ENCODE measurements at regions not wholly inside any gene's neighbourhood (a gene's known extent, or its start where the extent isn't known, plus 50 kb on each side); places are given as distances from the start of the nearest gene placed in this dataset.

DNA sequence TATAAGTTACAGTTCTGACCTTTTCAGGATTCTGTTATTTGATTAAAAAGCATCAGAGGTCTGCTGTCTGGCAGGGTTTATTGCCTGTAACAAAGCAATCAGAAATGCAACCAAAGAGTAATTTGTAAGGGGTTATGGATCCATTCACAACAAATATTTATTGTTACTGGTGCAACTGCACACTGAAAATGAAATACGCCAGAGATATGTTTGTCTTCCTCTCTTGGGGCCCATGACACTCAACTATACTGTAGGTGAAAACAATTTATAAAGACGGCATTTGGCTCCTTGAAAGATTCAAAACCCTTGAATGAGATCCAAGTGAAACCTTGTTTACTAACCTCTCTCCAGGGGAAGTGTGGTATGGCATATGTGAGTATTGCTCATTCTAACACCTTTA is 452.2 kb downstream of the MBD2 start:
- FAIRE-seq, result no peak
- no peak for DNase-seq (ENCODE audit: extremely low spot score, insufficient read length, low read depth)

DNA sequence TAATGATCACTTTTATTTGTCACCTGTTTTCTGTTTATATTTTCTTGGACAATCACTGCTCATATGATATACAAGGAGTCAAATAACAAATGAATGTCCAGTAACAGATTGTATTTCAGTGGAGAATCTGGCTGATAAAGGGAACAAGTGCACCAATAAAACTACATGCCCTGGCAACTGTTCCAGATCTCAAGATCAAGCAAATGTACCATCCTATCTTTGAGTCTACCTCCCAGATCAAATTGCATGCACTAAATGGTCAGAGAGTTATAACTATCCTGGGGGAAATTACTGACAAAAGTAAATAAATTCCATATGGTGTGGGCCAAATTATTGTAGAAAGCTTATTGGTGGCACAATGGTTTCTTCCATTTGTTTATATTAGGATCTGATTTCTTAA is 452.8 kb downstream of the MBD2 start:
- FAIRE-seq, result no peak
- DNase-seq (ENCODE audit: extremely low spot score, insufficient read length, low read depth), result no peak

DNA sequence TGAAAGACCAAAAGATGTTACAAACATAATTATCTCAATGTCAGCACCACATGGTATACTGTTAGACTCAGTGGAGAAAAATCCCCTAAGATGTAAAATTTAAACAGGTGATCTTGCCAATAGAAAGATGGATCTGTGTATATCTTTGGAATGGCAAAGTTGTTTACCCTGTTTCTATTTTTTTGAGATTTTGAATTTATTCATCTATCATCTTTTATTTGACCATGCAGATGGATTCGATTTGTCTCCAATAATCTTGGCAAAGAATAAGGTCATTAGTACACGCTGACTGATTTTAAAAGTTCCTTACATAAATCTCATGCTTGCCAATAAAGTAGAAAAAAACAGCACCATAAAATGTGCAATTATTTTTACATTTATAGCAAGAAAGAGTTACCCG is 459.3 kb downstream of the MBD2 start:
- FAIRE-seq, result no peak

GRCh38 chr18:53764086-53764485 is 460.4 kb downstream of the MBD2 start:
- DNase-seq (ENCODE audit: extremely low spot score, insufficient read length, low read depth) (no peak), FAIRE-seq (no peak)

More for the DNA sequence above, 459.3 kb downstream of the MBD2 start:
- no peak for DNase-seq (ENCODE audit: extremely low spot score, insufficient read length, low read depth)

- DNase-seq (ENCODE audit: extremely low spot score, insufficient read length, low read depth) (no peak), FAIRE-seq (no peak)
Measured at GRCh38 chr18:53757328-53757727, 467.1 kb downstream of the MBD2 start.

GRCh38 chr18:53756610-53756972 is 467.9 kb downstream of the MBD2 start:
- FAIRE-seq, result no peak

DNA sequence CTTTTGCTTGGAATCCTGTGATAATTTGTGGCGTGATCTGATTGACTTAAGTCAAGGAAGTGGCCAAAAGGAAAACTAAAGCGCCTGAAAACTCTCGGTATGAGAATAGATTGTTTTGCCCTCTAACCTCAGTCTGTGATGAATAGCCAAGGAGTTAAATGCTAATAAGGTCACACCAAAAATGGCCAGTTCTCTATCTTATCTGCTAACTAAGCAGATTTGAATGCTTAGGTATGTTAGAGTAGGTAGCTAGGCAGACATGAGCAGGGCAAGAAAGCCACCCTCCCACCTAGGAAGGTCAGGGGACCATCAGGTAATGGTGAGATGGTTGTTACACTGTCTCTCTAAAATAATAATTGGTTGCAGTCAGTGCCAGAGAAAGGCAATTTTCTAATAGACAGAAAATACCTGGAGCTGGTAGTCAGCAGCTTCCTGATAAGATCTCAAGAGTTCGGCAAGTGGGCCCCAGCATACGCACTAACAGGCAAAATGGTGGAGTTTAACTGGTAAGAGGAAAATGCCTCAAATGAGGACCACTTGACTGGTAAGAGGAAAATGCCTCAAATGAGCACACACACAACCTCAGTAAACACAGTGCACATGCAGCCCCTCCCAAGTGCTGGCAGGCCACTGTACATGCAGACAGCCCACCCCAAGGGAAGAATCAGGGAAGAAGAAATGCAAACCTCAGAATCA is 468.4 kb downstream of the MBD2 start:
- FAIRE-seq (no peak), DNase-seq (ENCODE audit: extremely low spot score, insufficient read length, low read depth) (no peak)

More at GRCh38 chr18:53756610-53756972, 467.9 kb downstream of the MBD2 start:
- no peak for DNase-seq (ENCODE audit: extremely low spot score, insufficient read length, low read depth)

DNA sequence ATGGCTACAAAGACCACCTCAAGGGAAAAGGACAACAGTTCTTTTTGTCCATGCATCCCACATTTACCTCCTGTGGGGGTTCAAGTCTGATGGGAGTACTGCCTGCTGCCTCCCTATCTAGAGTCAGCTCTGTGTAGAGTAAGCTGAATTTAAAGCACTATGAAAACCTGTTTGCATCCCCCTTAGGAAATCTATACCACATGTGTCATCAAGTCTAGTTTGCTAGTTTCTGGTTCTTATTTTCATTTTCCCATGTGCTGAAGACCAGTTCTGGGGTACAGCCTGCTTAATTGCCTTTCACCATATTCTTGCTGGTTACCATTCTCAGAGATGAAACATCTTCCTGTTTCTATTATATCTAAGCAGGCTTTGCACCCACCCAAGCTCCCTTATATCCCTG is 470.3 kb downstream of the MBD2 start:
- FAIRE-seq, result no peak
- no peak for DNase-seq (ENCODE audit: extremely low spot score, insufficient read length, low read depth)

DNA sequence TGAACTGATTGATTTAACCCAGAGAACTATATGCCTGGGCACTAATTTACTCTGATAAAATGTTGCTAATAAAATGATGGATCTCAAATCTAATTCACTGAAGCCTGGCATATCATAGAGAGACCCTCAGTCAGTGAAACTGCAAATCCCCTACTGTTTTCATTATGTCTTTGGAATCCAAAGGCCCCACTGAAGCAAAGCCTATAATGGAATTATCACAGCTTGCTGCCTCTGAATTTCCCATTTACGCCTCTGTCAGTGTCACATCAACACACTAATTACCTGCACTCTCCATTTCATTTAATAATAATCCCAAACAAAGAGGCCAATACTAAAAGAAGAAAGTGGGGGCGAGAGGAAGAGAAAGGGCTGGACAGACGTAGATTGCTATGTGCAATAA is 470.9 kb downstream of the MBD2 start:
- FAIRE-seq (no peak), DNase-seq (ENCODE audit: extremely low spot score, insufficient read length, low read depth) (no peak)

DNA sequence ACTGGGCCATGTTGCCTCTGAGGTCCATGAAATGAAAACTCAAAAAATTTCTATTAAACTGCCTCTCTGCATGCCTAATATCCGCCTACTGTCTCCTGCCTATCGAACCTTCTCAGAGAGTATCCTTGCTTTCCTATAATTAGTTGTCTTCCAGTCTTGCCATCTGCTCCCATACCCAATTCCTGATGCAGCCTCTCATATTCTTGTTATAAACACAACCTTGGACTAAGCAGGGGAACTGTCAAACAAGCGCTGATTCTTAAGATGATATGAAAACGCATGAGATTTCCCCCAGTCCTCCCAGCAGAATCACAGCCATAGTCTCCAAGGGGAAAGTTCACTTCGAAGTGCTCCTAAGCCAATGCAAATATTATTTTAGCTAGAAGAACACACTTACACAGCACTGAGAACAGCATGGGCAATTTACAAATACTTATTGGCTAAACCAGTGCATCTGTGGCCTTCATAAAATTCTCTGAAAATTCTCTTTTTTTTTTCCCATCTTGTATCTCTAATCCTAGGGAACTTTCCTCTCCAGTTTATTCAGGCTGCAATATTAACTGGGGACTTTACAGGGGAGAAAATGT is 471.6 kb downstream of the MBD2 start:
- no peak for DNase-seq (ENCODE audit: extremely low spot score, insufficient read length, low read depth)
- no peak for FAIRE-seq

- FAIRE-seq, result no peak
- DNase-seq (ENCODE audit: extremely low spot score, insufficient read length, low read depth), result no peak
Measured at GRCh38 chr18:53749766-53750165, 474.7 kb downstream of the MBD2 start.

- no peak for DNase-seq (ENCODE audit: extremely low spot score, insufficient read length, low read depth)
- no peak for FAIRE-seq
Measured at GRCh38 chr18:53747663-53748160, 476.8 kb downstream of the MBD2 start.

DNA sequence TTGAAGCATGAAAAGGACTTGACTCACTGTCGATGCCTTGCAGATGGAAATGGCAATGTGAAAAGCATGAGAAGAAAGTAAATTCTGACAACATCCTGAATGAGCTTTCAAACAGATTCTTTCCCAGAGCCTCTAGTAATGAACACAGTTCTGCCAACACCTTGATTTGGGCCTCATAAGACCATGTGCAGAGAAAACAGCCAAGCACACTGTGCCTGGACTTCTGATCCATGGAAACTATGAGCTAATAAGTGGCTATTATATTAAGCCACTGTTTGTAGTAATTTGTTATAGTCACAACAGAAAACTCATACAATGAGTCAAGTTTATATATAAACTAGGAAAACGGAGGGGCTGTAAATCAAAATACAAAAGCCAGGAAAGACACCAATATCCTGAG is 477.3 kb downstream of the MBD2 start:
- FAIRE-seq, result no peak
- DNase-seq (ENCODE audit: extremely low spot score, insufficient read length, low read depth), result no peak

GRCh38 chr18:53745986-53746385 is 478.5 kb downstream of the MBD2 start:
- DNase-seq (ENCODE audit: extremely low spot score, insufficient read length, low read depth) (no peak), FAIRE-seq (no peak)

DNA sequence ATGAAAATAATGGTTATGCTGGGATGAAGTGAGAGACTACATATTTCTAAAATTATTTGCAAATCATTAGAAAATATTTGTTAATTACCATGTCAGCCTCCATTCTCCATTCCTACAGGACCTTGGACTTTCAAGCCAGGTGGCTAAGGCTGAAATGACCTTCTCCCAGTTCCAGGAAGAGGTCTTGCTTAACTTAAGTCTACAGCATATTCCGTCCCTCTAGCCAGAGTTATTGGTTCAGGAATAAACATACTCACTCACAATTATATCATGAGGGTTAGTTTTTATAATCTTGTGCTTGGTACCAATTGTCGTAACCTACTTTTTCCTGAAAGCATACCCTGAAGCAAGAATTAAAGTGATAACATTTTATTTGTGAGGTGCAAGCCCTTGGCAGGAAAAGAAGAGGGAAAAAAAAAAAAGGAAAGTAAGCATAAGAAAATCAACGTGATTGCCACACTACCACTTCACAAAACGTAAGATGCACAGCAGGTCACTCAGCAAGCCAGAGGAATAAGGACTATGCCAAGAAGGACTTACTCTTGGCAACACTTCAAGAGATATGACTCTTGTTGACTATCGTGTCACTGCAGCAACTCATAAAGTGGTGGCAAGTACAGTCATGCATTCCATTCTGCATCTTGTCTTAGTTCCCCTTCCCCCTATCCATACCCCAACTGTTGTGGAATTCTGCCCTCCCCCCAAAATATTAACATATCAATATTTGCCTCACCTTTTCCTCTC is 479.1 kb downstream of the MBD2 start:
- FAIRE-seq (no peak), DNase-seq (ENCODE audit: extremely low spot score, insufficient read length, low read depth) (no peak)

- DNase-seq (ENCODE audit: extremely low spot score, insufficient read length, low read depth) (no peak), FAIRE-seq (no peak)
Measured at GRCh38 chr18:53739700-53740099, 484.8 kb downstream of the MBD2 start.

GRCh38 chr18:53735526-53735925 is 488.9 kb downstream of the MBD2 start:
- no peak for FAIRE-seq
- DNase-seq (ENCODE audit: extremely low spot score, insufficient read length, low read depth), result no peak

- FAIRE-seq (no peak), DNase-seq (ENCODE audit: extremely low spot score, insufficient read length, low read depth) (no peak)
Measured at GRCh38 chr18:53715243-53715853, 509.1 kb downstream of the MBD2 start.

- no peak for DNase-seq (ENCODE audit: extremely low spot score, insufficient read length, low read depth)
- no peak for FAIRE-seq
Measured at GRCh38 chr18:53710080-53710479, 514.4 kb downstream of the MBD2 start.

DNA sequence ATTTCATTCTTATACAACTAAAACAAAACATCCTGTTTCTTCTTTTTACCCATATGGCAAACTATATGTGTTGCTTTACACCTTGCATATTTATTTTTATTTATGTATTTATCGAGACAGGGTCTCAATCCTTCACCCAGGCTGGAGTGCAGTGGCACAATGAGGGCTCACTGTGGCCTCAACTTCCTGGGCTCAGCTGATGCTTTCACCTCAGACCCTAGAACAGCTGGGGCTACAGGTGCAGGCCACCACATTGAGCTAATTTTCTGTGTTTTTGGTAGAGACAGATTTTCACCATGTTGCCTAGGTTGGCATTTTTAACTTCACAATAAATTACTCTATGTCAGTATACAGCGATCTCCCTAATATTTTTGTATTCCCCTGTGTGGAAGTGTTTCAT is 522.0 kb downstream of the MBD2 start:
- FAIRE-seq, result no peak
- DNase-seq (ENCODE audit: extremely low spot score, insufficient read length, low read depth), result no peak

GRCh38 chr18:53701697-53702096 is 522.8 kb downstream of the MBD2 start:
- no peak for FAIRE-seq
- no peak for DNase-seq (ENCODE audit: extremely low spot score, insufficient read length, low read depth)
